Mesothelial cell of epicardium (in vitro differentiated cells): ENCODE measurements at regions not wholly inside any gene's neighbourhood (a gene's known extent, or its start where the extent isn't known, plus 50 kb on each side); places are given as distances from the start of the nearest gene placed in this dataset.

Experiments used
- DNase-seq, 2 experiments: peaks; one replicate each; pipeline ENCODE4 v3.0.0; 2021; ENCODE audit warnings: low spot score in 2 of 2; ENCODE audit not compliant: unreplicated experiment in 2 of 2
- H3K27ac Mint-ChIP-seq: 2 replicates; pipeline ENCODE4 v1.8.0; 2021; ENCODE audit warnings: mixed read lengths
- H3K27me3 Mint-ChIP-seq: 2 replicates; pipeline ENCODE4 v1.8.0; 2021; ENCODE audit warnings: low read depth, mixed read lengths
- H3K36me3 Mint-ChIP-seq: 2 replicates; pipeline ENCODE4 v1.8.0; 2021; ENCODE audit warnings: mixed read lengths
- H3K4me1 Mint-ChIP-seq: 2 replicates; pipeline ENCODE4 v1.8.0; 2021; ENCODE audit warnings: mixed read lengths
- H3K4me3 Mint-ChIP-seq: 2 replicates; pipeline ENCODE4 v1.8.0; 2021; ENCODE audit warnings: mild to moderate bottlenecking, moderate library complexity, mixed read lengths
- H3K9me3 Mint-ChIP-seq: 2 replicates; pipeline ENCODE4 v1.8.0; 2021; ENCODE audit warnings: mixed read lengths
- TF ChIP-seq, protein P1 (sequence below): fragments of 200-600 bp; sonication (generic); IDR thresholded peaks from one replicate; pipeline ENCODE4 v1.5.0; 2021; ENCODE audit warnings: antibody characterized with exemption; ENCODE audit not compliant: unreplicated experiment

DNA sequence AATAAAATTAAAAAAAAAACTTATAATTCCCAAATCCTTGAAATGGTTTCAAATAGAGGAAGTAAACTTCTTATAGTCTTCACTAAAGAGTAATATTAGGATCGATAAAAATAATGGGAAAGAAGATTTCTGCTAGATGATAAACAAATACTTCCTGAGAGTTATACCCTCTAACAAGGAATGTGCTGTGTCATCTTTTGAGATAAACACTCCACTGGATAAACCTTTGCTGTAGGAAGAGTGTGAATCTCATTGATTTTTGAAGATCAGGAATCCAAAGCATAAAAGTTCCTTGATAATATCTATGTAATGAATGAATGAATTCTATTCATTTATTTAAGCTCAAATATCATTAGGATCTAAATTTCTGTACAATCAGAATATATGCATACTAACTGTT is 161.0 kb upstream of the GBE1 start:
- H3K4me3 Mint-ChIP-seq, result no peak overlapping the region
- H3K9me3 Mint-ChIP-seq, result peaks cover 9% of the 10 kb centered on the region
- H3K27ac Mint-ChIP-seq, result no peak overlapping the region
- H3K27me3 Mint-ChIP-seq, result no peaks in the 10 kb centered on the region
- TF ChIP-seq, protein P1, sequence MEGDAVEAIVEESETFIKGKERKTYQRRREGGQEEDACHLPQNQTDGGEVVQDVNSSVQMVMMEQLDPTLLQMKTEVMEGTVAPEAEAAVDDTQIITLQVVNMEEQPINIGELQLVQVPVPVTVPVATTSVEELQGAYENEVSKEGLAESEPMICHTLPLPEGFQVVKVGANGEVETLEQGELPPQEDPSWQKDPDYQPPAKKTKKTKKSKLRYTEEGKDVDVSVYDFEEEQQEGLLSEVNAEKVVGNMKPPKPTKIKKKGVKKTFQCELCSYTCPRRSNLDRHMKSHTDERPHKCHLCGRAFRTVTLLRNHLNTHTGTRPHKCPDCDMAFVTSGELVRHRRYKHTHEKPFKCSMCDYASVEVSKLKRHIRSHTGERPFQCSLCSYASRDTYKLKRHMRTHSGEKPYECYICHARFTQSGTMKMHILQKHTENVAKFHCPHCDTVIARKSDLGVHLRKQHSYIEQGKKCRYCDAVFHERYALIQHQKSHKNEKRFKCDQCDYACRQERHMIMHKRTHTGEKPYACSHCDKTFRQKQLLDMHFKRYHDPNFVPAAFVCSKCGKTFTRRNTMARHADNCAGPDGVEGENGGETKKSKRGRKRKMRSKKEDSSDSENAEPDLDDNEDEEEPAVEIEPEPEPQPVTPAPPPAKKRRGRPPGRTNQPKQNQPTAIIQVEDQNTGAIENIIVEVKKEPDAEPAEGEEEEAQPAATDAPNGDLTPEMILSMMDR, result no peak
- no peaks in the 10 kb centered on the region for H3K36me3 Mint-ChIP-seq
- DNase-seq, result no peak
- peaks cover 13% of the 10 kb centered on the region for H3K4me1 Mint-ChIP-seq

DNA sequence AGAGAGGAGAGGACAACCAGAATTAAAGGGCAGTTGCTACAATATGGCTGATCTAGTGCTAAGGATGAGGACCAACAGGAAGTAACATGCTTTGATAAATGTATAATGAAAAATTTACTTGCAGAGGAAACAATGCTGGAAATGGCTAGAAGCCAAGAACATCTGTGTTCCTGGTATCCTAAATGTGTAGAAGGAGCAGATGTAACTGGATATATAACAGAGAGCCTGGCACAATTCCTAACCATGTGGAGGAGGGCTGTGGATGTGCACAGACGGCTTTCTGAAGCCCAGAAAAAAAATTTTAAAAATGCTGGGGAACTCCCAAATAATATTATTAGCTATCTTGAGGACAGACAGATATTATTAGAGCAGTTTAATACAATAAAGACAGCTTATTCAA is 159.4 kb upstream of the GBE1 start:
- Mint-ChIP-seq H3K27ac (peak overlapping the region; percentile 73), H3K36me3 (no peaks in the 10 kb centered on the region), H3K4me1 (peaks cover 26% of the 10 kb centered on the region), H3K9me3 (peaks cover 7% of the 10 kb centered on the region), H3K27me3 (no peaks in the 10 kb centered on the region), H3K4me3 (no peak overlapping the region)
- TF ChIP-seq, protein P1, result no peak
- DNase-seq, result no peak

- no peak for DNase-seq
- Mint-ChIP-seq H3K36me3 (no peaks in the 10 kb centered on the region), H3K27me3 (no peaks in the 10 kb centered on the region), H3K27ac (peak overlapping the region; percentile 59), H3K4me3 (no peak overlapping the region), H3K9me3 (peaks cover 7% of the 10 kb centered on the region), H3K4me1 (peaks cover 33% of the 10 kb centered on the region)
- TF ChIP-seq, protein P1, result no peak
Observed at GRCh38 chr3:81916890-81917289, 155.4 kb upstream of the GBE1 start.

DNA sequence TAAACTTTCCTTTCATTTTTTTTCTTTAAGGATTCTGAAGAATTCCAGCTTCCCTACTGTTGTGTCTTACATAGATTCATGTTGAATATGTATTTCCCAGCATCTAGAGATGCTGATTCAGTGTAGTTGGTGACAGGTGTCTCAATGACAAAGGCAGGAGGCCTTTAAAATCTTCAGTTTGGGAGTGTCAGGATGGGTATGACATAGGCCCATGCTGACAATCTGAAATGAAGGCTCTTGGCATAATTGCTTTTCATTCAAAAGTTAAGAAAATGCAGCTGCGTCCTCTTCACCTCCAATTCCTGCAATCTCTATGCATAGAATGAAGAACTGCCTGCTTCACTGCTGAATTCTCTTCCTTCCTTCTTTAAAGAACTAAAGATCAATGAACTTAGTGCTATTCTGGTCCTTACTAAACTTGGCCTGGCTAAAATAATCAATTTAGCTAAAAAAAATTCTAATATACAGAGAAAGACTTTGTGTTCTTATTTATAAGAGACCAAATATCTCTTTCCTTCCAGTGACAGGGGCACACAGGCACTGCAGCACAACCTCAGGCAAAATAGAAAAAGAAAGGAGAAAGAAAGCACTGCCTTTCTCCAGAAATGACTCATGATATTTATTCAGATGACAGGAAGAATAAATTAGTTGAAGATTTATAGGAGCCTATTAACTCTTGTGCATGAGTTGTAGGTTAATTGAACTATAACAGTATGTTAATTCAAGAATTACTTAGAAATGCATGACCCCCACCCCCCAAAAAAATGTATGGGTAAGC is 152.6 kb upstream of the GBE1 start:
- Mint-ChIP-seq H3K4me3 (no peak overlapping the region), H3K27ac (no peak overlapping the region), H3K36me3 (no peaks in the 10 kb centered on the region), H3K27me3 (no peaks in the 10 kb centered on the region), H3K4me1 (peaks cover 32% of the 10 kb centered on the region), H3K9me3 (peaks cover 3% of the 10 kb centered on the region)
- TF ChIP-seq, protein P1, result no peak
- no peak for DNase-seq

DNA sequence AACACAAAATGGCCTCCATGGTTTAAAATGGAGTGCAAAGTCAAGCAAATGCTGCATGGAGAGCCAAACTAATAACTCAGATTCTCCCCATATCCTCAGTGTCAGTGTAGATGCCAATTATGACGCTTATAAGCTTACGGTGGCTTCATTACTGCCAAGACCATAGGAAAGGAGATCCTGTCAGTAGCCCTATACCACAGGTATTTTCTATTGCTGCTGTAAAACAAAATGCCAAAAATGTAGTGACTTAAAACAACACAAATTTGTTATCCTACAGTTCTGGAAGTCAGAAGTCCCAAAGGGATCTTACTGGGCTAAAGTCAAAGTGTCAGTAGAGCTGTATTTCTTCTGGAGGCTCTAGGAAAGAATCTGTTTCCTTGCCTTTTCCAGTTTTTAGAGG is 149.8 kb upstream of the GBE1 start:
- Mint-ChIP-seq H3K36me3 (no peaks in the 10 kb centered on the region), H3K9me3 (peaks cover 3% of the 10 kb centered on the region), H3K4me3 (no peak overlapping the region), H3K4me1 (peaks cover 23% of the 10 kb centered on the region), H3K27ac (no peak overlapping the region), H3K27me3 (no peaks in the 10 kb centered on the region)
- DNase-seq, result no peak
- TF ChIP-seq, protein P1, result no peak
